Endometrial microvascular endothelial cells (primary cell): ENCODE measurements at regions not wholly inside any gene's neighbourhood (a gene's known extent, or its start where the extent isn't known, plus 50 kb on each side); places are given as distances from the start of the nearest gene placed in this dataset.
"Not testable (repeated sequence)": the region's sequence is repeated elsewhere in the genome, so short reads cannot be mapped to it uniquely, and the experiment has no call there.

Source experiments
- in situ Hi-C: cut with HindIII; loops from 2 replicates; pipeline ENCODE4 v1.10.0; 2017; ENCODE audit warnings: low sequenced_read_pairs, low pct_unique_long_range_greater_than_20kb; ENCODE audit errors: inconsistent ontology term

- in situ Hi-C loops: no loop called here
Measured at GRCh38 chr10:3563298-3563697, 221.7 kb downstream of the KLF6 start.

GRCh38 chr10:3560628-3561027 lies 224.4 kb downstream of the KLF6 start:
- in situ Hi-C loops: not testable (repeated sequence)

GRCh38 chr10:3559527-3559926 lies 225.5 kb downstream of the KLF6 start:
- in situ Hi-C loops: no loop called here

- in situ Hi-C loops: no loop called here
Measured at GRCh38 chr10:3559011-3559410, 226.0 kb downstream of the KLF6 start.

GRCh38 chr10:3556191-3557017 lies 228.6 kb downstream of the KLF6 start:
- in situ Hi-C loops: not testable (repeated sequence)

GRCh38 chr10:3554121-3554522 lies 230.9 kb downstream of the KLF6 start:
- in situ Hi-C loops: no loop called here

GRCh38 chr10:3552281-3552680 lies 232.7 kb downstream of the KLF6 start:
- in situ Hi-C loops: no loop called here

GRCh38 chr10:3551761-3552160 lies 233.2 kb downstream of the KLF6 start:
- in situ Hi-C loops: no loop called here

- in situ Hi-C loops: no loop called here
Measured at GRCh38 chr10:3549118-3549517, 235.9 kb downstream of the KLF6 start.

- in situ Hi-C loops: no loop called here
Measured at GRCh38 chr10:3548702-3549101, 236.3 kb downstream of the KLF6 start.

- in situ Hi-C loops: no loop called here
Measured at GRCh38 chr10:3548076-3548475, 236.9 kb downstream of the KLF6 start.

- in situ Hi-C loops: no loop called here
Measured at GRCh38 chr10:3544561-3544960, 240.4 kb downstream of the KLF6 start.

GRCh38 chr10:3542185-3542611 lies 242.8 kb downstream of the KLF6 start:
- in situ Hi-C loops: no loop called here

GRCh38 chr10:3539696-3540383 lies 245.2 kb downstream of the KLF6 start:
- in situ Hi-C loops: no loop called here

GRCh38 chr10:3538656-3539531 lies 246.1 kb downstream of the KLF6 start:
- in situ Hi-C loops: no loop called here

- in situ Hi-C loops: no loop called here
Measured at GRCh38 chr10:3538291-3538655, 246.7 kb downstream of the KLF6 start.

GRCh38 chr10:3537518-3537917 lies 247.5 kb downstream of the KLF6 start:
- in situ Hi-C loops: no loop called here

- in situ Hi-C loops: no loop called here
Measured at GRCh38 chr10:3535001-3535400, 250.0 kb downstream of the KLF6 start.

GRCh38 chr10:3534433-3534832 lies 250.6 kb downstream of the KLF6 start:
- in situ Hi-C loops: no loop called here
